VCaP (cell line): ENCODE measurements at regions not wholly inside any gene's neighbourhood (a gene's known extent, or its start where the extent isn't known, plus 50 kb on each side); places are given as distances from the start of the nearest gene placed in this dataset.
"Not testable (repeated sequence)": the region's sequence is repeated elsewhere in the genome, so short reads cannot be mapped to it uniquely, and the experiment has no call there.

Experiments used
- H3K27ac ChIP-seq: fragments of 450-650 bp; 2 replicates; pipeline ENCODE4 v1.5.1; 2017
- TF ChIP-seq, protein P1 (sequence below): fragments of 450-650 bp; conservative IDR thresholded peaks from 2 replicates; pipeline ENCODE4 v1.5.1; 2017; ENCODE audit warnings: mild to moderate bottlenecking, moderate library complexity

DNA sequence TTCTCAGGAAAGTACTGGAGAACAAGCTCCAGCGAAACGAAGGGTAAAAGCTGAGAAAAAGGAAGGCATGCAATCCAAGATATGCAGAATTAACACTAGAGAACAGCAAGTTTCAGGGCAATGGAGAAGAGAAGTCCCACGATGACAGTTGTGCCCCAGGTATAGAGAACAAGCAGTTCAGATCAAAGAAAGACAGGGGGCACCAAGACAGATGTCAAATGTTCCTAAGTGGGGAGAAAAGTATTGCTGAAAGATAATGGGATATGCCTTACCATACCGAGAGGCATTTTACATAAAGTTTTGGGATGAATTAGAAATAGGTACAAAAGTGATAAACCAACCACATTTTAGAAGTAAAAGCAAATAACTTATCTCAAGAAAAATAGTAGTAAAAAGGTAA lies 79.1 kb upstream of the UBE2E3 start:
- H3K27ac ChIP-seq, result no peak overlapping the region
- TF ChIP-seq, protein P1, sequence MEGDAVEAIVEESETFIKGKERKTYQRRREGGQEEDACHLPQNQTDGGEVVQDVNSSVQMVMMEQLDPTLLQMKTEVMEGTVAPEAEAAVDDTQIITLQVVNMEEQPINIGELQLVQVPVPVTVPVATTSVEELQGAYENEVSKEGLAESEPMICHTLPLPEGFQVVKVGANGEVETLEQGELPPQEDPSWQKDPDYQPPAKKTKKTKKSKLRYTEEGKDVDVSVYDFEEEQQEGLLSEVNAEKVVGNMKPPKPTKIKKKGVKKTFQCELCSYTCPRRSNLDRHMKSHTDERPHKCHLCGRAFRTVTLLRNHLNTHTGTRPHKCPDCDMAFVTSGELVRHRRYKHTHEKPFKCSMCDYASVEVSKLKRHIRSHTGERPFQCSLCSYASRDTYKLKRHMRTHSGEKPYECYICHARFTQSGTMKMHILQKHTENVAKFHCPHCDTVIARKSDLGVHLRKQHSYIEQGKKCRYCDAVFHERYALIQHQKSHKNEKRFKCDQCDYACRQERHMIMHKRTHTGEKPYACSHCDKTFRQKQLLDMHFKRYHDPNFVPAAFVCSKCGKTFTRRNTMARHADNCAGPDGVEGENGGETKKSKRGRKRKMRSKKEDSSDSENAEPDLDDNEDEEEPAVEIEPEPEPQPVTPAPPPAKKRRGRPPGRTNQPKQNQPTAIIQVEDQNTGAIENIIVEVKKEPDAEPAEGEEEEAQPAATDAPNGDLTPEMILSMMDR, result no peak

DNA sequence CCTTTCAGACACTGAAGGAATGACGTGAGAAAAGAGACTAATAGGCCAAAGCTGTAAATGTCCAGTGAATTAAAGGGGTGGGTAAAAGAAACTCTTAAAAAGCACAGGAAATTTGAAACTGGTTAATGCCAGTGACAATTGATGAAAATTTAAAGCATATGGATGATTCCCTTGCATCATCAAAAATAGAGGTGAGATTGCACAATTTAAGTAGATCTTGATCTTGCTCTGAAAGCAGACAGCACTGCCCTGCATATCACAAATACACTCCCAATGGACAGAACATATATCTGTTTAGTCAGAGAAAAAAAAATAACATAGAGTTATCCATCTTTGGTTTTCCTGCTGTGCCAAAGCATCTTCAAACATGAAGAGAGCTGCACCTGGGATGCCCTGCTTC lies 86.7 kb upstream of the UBE2E3 start:
- H3K27ac ChIP-seq, result no peak overlapping the region
- TF ChIP-seq, protein P1, result no peak

DNA sequence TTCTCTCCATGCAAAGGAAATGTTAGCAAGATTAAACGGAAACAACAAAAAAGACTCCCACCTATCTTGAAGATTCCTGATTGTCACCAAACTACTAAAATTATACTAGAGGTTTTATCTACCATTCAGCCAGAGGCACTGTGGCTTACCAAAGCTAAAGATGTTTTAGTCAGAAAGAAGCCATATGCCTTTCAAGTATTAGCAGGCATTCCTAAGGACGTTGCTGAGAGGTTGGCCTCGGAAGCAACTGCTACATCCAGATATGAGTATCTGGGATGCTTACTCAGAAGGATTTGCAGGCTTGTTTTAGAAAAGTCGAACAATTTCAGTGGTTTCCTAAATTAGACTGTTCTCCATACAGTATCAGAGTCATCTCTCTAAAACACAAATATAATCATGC lies 88.3 kb upstream of the UBE2E3 start:
- no peak overlapping the region for H3K27ac ChIP-seq
- TF ChIP-seq, protein P1, result no peak

DNA sequence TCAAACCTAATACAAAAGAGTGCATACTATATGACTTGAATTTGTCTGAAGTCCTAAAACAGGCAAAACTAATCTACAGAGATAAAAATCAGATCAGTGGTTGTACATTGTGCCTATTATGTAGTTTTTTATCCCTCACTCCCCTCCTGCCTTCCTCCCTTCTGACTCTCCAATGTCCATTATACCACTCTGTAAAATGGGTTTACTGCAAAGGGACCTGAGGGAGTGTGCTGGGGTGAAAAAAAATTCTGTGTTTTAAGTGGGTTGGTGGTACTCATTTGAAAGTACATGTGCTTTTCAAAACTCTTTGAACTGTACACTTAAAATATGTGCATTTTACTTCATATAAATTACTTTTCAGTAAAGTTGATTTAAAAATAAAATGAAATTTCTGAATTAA lies 89.0 kb upstream of the UBE2E3 start:
- TF ChIP-seq, protein P1, result no peak
- H3K27ac ChIP-seq, result no peak overlapping the region

DNA sequence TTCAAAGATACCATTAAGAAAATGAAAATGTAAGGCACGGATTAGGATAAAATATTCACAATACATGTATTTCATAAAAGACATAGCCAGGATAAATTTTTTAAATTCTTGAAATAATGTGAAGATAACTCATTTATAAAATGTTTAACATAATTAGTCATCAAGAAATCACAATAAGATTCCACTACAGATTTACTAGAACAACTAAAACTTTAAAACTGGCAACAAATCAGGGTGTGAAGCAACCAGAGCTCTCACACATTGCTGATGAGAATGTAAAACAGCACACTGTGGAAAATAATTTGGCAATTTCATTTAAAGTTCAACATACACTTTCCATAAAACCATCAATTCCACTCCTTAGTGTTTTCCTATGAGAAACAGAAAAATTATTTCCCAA lies 89.6 kb upstream of the UBE2E3 start:
- TF ChIP-seq, protein P1, result no peak
- H3K27ac ChIP-seq, result no peak overlapping the region

DNA sequence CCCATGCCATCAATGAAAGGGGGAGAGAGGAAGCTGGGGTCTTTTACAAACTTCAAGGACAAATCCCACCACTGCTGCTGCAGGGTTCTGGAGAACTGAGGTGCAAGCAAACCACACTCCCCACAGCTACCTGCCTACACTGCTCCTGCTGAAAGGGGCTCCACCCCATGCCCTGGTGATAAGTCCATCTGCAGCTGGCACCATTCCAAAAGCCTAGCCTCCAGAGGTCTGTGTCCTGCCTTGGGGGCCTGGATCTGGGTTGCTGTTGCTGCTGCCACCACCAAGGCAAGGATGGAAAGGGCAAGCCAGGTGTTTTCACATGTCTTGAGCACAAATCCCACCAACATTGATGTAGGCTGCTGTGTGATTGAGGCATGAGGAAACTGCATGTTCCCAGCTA lies 97.4 kb upstream of the UBE2E3 start:
- TF ChIP-seq, protein P1, result no peak
- no peak overlapping the region for H3K27ac ChIP-seq

DNA sequence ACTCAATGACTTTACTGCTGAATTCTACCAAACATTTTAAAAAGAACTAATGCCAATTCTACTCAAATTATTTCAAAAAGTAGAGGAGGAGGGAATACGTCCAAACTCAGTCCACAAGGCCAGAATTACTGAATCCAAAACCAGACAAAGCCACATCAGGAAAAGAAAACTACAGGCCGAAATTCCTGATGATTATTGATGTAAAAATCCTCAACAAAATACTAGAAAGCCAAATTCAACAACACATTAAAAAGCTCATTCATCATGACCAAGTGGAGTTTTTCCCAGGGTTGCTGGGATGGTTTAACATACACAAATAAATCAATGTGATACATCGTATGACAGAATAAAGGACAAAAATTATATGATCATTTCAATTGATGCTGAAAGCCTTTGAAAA lies 103.9 kb upstream of the UBE2E3 start:
- no peak overlapping the region for H3K27ac ChIP-seq
- TF ChIP-seq, protein P1, result no peak

DNA sequence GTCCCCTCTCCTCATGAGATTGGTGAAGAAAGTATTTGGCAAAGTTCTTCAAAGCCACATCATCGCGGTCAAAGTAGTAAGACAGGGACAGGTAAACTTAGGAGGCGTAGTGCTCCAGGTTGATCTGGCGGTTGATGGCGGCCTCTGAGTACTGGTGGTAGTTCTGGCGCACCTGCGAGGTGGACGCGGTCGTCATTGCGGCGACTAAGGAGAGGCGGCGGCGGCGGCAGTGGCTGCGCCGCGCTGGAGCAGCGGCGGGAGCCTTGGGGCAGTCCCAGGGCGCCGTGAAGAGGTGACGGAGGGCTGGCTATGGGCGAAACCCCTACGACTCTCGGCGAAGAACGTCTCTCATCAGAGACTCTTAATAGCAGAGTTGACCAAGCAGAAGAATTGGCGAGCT lies 107.2 kb upstream of the UBE2E3 start:
- H3K27ac ChIP-seq, result no peak overlapping the region
- TF ChIP-seq, protein P1, result no peak

DNA sequence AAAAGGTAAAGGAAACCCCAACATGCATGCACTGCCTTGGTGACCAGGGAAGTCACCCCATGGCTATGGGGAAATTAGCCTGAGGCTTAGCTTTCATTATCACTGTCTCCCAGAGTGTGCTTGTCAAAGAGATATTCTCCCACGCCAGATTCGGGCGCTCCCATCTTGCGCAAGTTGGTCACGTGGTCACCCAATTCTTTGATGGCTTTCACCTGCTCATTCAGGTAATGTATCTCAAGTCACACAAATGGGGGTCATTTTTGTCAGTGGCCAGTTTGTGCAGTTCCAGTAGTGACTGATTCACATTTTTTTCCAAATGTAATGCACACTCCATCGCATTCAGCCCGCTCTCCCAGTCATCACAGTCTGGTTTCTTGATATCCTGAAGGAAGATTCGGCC lies 107.6 kb upstream of the UBE2E3 start:
- H3K27ac ChIP-seq, result not testable (repeated sequence)
